ENCODE measurements at regions not wholly inside any gene's neighbourhood (a gene's known extent, or its start where the extent isn't known, plus 50 kb on each side); places are given as distances from the start of the nearest gene placed in this dataset.

DNA sequence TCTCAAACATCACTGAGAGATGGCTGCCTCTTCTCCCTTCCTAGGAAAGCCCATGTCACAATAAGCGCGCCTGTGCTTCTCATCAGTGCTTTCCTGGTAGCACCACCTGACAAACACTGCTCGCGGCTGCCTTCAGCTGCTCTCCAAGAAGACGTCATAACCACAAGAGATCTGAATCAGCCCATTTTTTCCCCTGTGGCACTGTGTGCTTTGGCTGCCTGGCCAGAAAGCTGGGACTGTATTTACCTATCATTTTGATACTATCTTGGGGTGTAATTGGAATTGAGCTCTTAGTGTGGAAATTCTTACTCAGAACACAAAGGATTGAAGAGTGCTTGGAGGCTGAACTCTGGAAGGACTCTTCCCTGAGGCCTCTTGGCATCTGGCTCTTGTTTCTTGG is 50.3 kb upstream of the EHF start:
- no peak for TF ChIP-seq CTCF (IDR thresholded peaks at IDR 0.05; ENCODE audit: insufficient read depth, low read length, severe bottlenecking)
- FAIRE-seq (no peak), DNase-seq (ENCODE audit: low read depth) (peak; percentile 90)
- H3K4me3 ChIP-seq (ENCODE audit: low read depth, low read length): no peak overlapping the region
- no peaks in the 10 kb centered on the region for H3K27me3 ChIP-seq (ENCODE audit: control insufficient read depth, insufficient read depth, low read length)
- H3K36me3 ChIP-seq (ENCODE audit: control insufficient read depth, insufficient read depth, low read length): no peaks in the 10 kb centered on the region
